Vagina (tissue), 2 donors: ENCODE measurements at regions not wholly inside any gene's neighbourhood (a gene's known extent, or its start where the extent isn't known, plus 50 kb on each side); places are given as distances from the start of the nearest gene placed in this dataset.

ENCODE experiments used
- DNase-seq, 2 donors: peaks; one replicate each; pipeline ENCODE4 v3.0.0-alpha.2; 2017; ENCODE audit errors: extremely low spot score in 2 of 2
- H3K27ac ChIP-seq: fragments of 200-600 bp; sonication (generic); one replicate; pipeline ENCODE4 v1.5.1; 2019
- H3K27me3 ChIP-seq: fragments of 200-600 bp; sonication (generic); one replicate; pipeline ENCODE4 v1.5.1; 2019
- H3K36me3 ChIP-seq, 2 donors: fragments of 200-600 bp; sonication (generic); one replicate each; pipeline ENCODE4 v1.5.1; 2017 to 2019
- H3K4me1 ChIP-seq: fragments of 200-600 bp; sonication (generic); one replicate; pipeline ENCODE4 v1.5.1; 2019
- H3K4me3 ChIP-seq, 2 donors: fragments of 200-600 bp; sonication (generic); 1 replicate in 1 of 2; 2 replicates in 1 of 2; pipeline ENCODE4 v1.5.1; 2016 to 2019
- H3K9me3 ChIP-seq: fragments of 200-600 bp; sonication (generic); one replicate; pipeline ENCODE4 v1.5.1; 2019
- POLR2A ChIP-seq, 2 donors: fragments of 450-650 bp; IDR thresholded peaks; one replicate each; pipeline ENCODE4 v1.6.1; 2017; ENCODE audit warnings: antibody characterized with exemption in 2 of 2, mild to moderate bottlenecking in 2 of 2, moderate library complexity in 2 of 2
- POLR2AphosphoS5 ChIP-seq, 2 donors: sonication (generic); formaldehyde crosslinking; IDR thresholded peaks; one replicate each; pipeline ENCODE4 v1.9.0; 2017; ENCODE audit warnings: antibody characterized with exemption in 2 of 2, mild to moderate bottlenecking in 2 of 2, low read depth in 1 of 2; ENCODE audit not compliant: insufficient read depth in 1 of 2
- intact Hi-C: fragments of 100-400 bp; cut with DNase I; formaldehyde crosslinking; loops from one replicate; pipeline ENCODE4 v1.15.1; 2023
- TF ChIP-seq, protein P1 (sequence below), 3 experiments: fragments of 450-650 bp in 2 of 3; fragments of 200-600 bp in 1 of 3; sonication (generic) in 1 of 3; IDR thresholded peaks; one replicate each; pipeline ENCODE4 v1.5.1; 2017 to 2019; ENCODE audit warnings: antibody characterized with exemption in 3 of 3, mild to moderate bottlenecking in 2 of 3, moderate library complexity in 2 of 3

DNA sequence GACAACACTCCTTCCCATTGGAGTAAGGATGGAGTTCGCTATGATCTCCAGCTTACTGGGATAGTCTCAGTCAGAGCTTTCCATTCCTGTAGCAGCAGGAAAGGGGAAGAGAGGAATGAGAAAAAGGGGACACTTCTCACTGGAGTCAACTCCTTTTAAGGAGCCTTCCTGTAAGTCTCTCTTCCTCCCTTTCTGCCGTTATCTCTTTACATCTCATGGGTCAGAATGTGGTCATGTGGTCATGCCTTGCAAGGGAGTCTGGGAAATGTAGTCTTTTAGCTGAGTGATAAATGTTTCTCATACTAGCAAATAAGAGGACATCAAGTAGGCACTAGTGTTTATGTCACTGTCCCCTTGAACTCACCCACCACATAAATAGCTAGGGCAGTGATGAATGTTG is 227.3 kb downstream of the HAPSTR1 start:
- Histone ChIP-seq H3K27me3 (no peaks in the 10 kb centered on the region), H3K4me1 (no peaks in the 10 kb centered on the region), H3K27ac (no peak overlapping the region), H3K36me3 (no peaks in the 10 kb centered on the region), H3K4me3 (no peak overlapping the region), H3K9me3 (no peaks in the 10 kb centered on the region)
- intact Hi-C loops = no loop called here
- no peak for DNase-seq
- TF ChIP-seq POLR2A (IDR thresholded peaks at IDR 0.05) (no peak), POLR2AphosphoS5 (IDR thresholded peaks at IDR 0.05; ENCODE audit: insufficient read depth in 1 of 2, low read depth in 1 of 2) (no peak)
- TF ChIP-seq, protein P1, sequence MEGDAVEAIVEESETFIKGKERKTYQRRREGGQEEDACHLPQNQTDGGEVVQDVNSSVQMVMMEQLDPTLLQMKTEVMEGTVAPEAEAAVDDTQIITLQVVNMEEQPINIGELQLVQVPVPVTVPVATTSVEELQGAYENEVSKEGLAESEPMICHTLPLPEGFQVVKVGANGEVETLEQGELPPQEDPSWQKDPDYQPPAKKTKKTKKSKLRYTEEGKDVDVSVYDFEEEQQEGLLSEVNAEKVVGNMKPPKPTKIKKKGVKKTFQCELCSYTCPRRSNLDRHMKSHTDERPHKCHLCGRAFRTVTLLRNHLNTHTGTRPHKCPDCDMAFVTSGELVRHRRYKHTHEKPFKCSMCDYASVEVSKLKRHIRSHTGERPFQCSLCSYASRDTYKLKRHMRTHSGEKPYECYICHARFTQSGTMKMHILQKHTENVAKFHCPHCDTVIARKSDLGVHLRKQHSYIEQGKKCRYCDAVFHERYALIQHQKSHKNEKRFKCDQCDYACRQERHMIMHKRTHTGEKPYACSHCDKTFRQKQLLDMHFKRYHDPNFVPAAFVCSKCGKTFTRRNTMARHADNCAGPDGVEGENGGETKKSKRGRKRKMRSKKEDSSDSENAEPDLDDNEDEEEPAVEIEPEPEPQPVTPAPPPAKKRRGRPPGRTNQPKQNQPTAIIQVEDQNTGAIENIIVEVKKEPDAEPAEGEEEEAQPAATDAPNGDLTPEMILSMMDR (IDR thresholded peaks at IDR 0.05) = no peak

DNA sequence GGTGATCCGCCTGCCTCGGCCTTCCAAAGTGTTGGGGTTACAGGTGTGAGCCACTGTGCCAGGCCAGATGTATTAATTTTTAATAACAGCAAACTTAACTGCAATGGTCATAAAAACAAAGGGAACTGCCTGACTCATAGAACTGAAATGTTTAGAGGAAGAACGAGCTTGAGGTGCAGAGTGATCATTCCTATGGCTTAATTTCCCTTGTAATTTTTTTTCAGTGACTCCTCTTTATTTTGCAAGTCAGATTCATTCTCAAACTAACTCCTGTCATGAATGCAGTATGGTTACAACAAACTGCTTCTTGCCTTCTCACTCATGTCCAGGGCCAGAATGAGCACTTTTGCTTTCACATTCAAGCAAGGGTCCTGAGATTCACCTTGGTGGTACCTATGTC is 231.3 kb downstream of the HAPSTR1 start:
- intact Hi-C loops = no loop called here
- Histone ChIP-seq H3K4me3 (no peak overlapping the region), H3K27me3 (no peaks in the 10 kb centered on the region), H3K9me3 (no peaks in the 10 kb centered on the region), H3K4me1 (no peaks in the 10 kb centered on the region), H3K27ac (no peak overlapping the region), H3K36me3 (no peaks in the 10 kb centered on the region)
- TF ChIP-seq POLR2AphosphoS5 (IDR thresholded peaks at IDR 0.05; ENCODE audit: insufficient read depth in 1 of 2, low read depth in 1 of 2) (no peak), POLR2A (IDR thresholded peaks at IDR 0.05) (no peak)
- TF ChIP-seq, protein P1 (IDR thresholded peaks at IDR 0.05) = no peak
- no peak for DNase-seq

DNA sequence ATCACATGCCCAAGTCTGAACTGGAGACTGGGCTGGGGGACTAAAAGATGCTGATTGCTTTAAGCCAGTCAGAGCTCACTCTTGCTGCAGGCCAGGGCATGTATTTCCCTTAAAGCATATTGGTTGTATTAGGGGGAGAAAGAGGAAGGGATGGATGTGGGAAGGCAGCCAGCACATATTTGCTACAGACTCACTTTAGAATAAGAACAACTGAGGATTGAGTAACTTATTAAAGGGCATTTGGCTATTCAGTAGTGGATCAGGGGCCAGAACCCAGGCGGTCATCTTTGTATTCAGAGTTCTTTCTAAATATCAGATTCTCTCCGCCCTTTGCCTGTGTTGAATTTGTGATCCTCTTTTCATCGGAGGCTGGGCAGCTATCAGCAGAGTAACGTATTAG is 231.7 kb downstream of the HAPSTR1 start:
- H3K27ac ChIP-seq = no peak overlapping the region
- no peak for DNase-seq
- H3K27me3 ChIP-seq = no peaks in the 10 kb centered on the region
- no peaks in the 10 kb centered on the region for H3K4me1 ChIP-seq
- intact Hi-C loops = no loop called here
- TF ChIP-seq, protein P1 (IDR thresholded peaks at IDR 0.05) = no peak
- no peak for TF ChIP-seq POLR2A (IDR thresholded peaks at IDR 0.05)
- no peak for TF ChIP-seq POLR2AphosphoS5 (IDR thresholded peaks at IDR 0.05; ENCODE audit: insufficient read depth in 1 of 2, low read depth in 1 of 2)
- no peaks in the 10 kb centered on the region for H3K36me3 ChIP-seq
- no peaks in the 10 kb centered on the region for H3K9me3 ChIP-seq
- no peak overlapping the region for H3K4me3 ChIP-seq

- no peaks in the 10 kb centered on the region for H3K27me3 ChIP-seq
- H3K9me3 ChIP-seq = no peaks in the 10 kb centered on the region
- TF ChIP-seq POLR2AphosphoS5 (IDR thresholded peaks at IDR 0.05; ENCODE audit: insufficient read depth in 1 of 2, low read depth in 1 of 2) = no peak
- TF ChIP-seq POLR2A (IDR thresholded peaks at IDR 0.05) = no peak
- TF ChIP-seq, protein P1 (IDR thresholded peaks at IDR 0.05) = no peak
- H3K27ac ChIP-seq = no peak overlapping the region
- no peaks in the 10 kb centered on the region for H3K4me1 ChIP-seq
- no peaks in the 10 kb centered on the region for H3K36me3 ChIP-seq
- intact Hi-C loops = no loop called here
- no peak overlapping the region for H3K4me3 ChIP-seq
- DNase-seq = no peak
Observed at GRCh38 chr16:9327253-9327652, 235.8 kb downstream of the HAPSTR1 start.

GRCh38 chr16:9328411-9328810 is 237.0 kb downstream of the HAPSTR1 start:
- TF ChIP-seq, protein P1 (IDR thresholded peaks at IDR 0.05) = no peak
- TF ChIP-seq POLR2AphosphoS5 (IDR thresholded peaks at IDR 0.05; ENCODE audit: insufficient read depth in 1 of 2, low read depth in 1 of 2) = no peak
- TF ChIP-seq POLR2A (IDR thresholded peaks at IDR 0.05) = no peak
- Histone ChIP-seq H3K36me3 (no peaks in the 10 kb centered on the region), H3K9me3 (no peaks in the 10 kb centered on the region), H3K27ac (no peak overlapping the region), H3K27me3 (no peaks in the 10 kb centered on the region), H3K4me3 (no peak overlapping the region), H3K4me1 (no peaks in the 10 kb centered on the region)
- intact Hi-C loops = no loop called here
- DNase-seq = no peak
